ENCODE measurements at regions not wholly inside any gene's neighbourhood (a gene's known extent, or its start where the extent isn't known, plus 50 kb on each side); places are given as distances from the start of the nearest gene placed in this dataset.

- Histone ChIP-seq H3K27ac (ENCODE audit: low read depth, low read length, poor library complexity, severe bottlenecking) (no peak overlapping the region), H3K4me3 (ENCODE audit: low read depth, low read length, poor library complexity, severe bottlenecking) (no peak overlapping the region), H3K9me3 (ENCODE audit: low read length) (no peaks in the 10 kb centered on the region), H3K4me1 (ENCODE audit: insufficient read depth, low read length, poor library complexity, severe bottlenecking) (no peaks in the 10 kb centered on the region), H3K9me2 (ENCODE audit: insufficient read depth, low read length) (no peaks in the 10 kb centered on the region), H3K79me2 (ENCODE audit: insufficient read depth, low read depth, low read length) (no peaks in the 10 kb centered on the region), H4K20me1 (ENCODE audit: insufficient read depth, low read length) (no peaks in the 10 kb centered on the region), H3K4me2 (ENCODE audit: low read length) (no peak overlapping the region), H2AFZ (ENCODE audit: low read length) (no peak overlapping the region), H3K36me3 (ENCODE audit: insufficient read depth, low read length) (no peaks in the 10 kb centered on the region)
- ChIA-PET POLR2A (no interaction called here), CTCF (ENCODE audit: unreplicated experiment) (no interaction called here)
- no TSS peak for BruUV-seq (replicated peaks)
- intact Hi-C loops (cut with micrococcal nuclease; ENCODE audit: unreplicated experiment) = no loop called here
- no peak for DNase-seq (ENCODE audit: low spot score)
- no peak for TF ChIP-seq CTCF (conservative IDR thresholded peaks at IDR 0.05; ENCODE audit: low read length)
- no peak for TF ChIP-seq EZH2phosphoT487 (IDR thresholded peaks at IDR 0.05; ENCODE audit: borderline replicate concordance, low read depth, low read length)
Measured at GRCh38 chr3:40845916-40846315, 321.2 kb downstream of the ZNF621 start.

GRCh38 chr3:40846451-40846850 is 321.7 kb downstream of the ZNF621 start:
- BruUV-seq (replicated peaks) = no TSS peak
- no peaks in the 10 kb centered on the region for H3K9me3 ChIP-seq (ENCODE audit: low read length)
- ChIA-PET POLR2A (interaction anchor here (0.7 kb wide), 2 partner anchors 1550 to 1627 kb away, joined by 3 read pairs; no protein-coding TSS in a partner anchor), CTCF (ENCODE audit: unreplicated experiment) (no interaction called here)
- H3K4me3 ChIP-seq (ENCODE audit: low read depth, low read length, poor library complexity, severe bottlenecking) = no peak overlapping the region
- no peaks in the 10 kb centered on the region for H3K4me1 ChIP-seq (ENCODE audit: insufficient read depth, low read length, poor library complexity, severe bottlenecking)
- no peak overlapping the region for H2AFZ ChIP-seq (ENCODE audit: low read length)
- no peak overlapping the region for H3K4me2 ChIP-seq (ENCODE audit: low read length)
- no peaks in the 10 kb centered on the region for H3K9me2 ChIP-seq (ENCODE audit: insufficient read depth, low read length)
- H3K36me3 ChIP-seq (ENCODE audit: insufficient read depth, low read length) = no peaks in the 10 kb centered on the region
- no peak for DNase-seq (ENCODE audit: low spot score)
- TF ChIP-seq EZH2phosphoT487 (IDR thresholded peaks at IDR 0.05; ENCODE audit: borderline replicate concordance, low read depth, low read length) (no peak), CTCF (conservative IDR thresholded peaks at IDR 0.05; ENCODE audit: low read length) (no peak)
- H3K79me2 ChIP-seq (ENCODE audit: insufficient read depth, low read depth, low read length) = no peaks in the 10 kb centered on the region
- no peaks in the 10 kb centered on the region for H4K20me1 ChIP-seq (ENCODE audit: insufficient read depth, low read length)
- H3K27ac ChIP-seq (ENCODE audit: low read depth, low read length, poor library complexity, severe bottlenecking) = no peak overlapping the region
- intact Hi-C loops (cut with micrococcal nuclease; ENCODE audit: unreplicated experiment) = no loop called here

GRCh38 chr3:40847551-40847992 is 322.8 kb downstream of the ZNF621 start:
- TF ChIP-seq EZH2phosphoT487 (IDR thresholded peaks at IDR 0.05; ENCODE audit: borderline replicate concordance, low read depth, low read length) (no peak), CTCF (conservative IDR thresholded peaks at IDR 0.05; ENCODE audit: low read length) (no peak)
- no TSS peak for BruUV-seq (replicated peaks)
- Histone ChIP-seq H2AFZ (ENCODE audit: low read length) (no peak overlapping the region), H3K9me3 (ENCODE audit: low read length) (no peaks in the 10 kb centered on the region), H3K4me3 (ENCODE audit: low read depth, low read length, poor library complexity, severe bottlenecking) (no peak overlapping the region), H4K20me1 (ENCODE audit: insufficient read depth, low read length) (no peaks in the 10 kb centered on the region), H3K4me1 (ENCODE audit: insufficient read depth, low read length, poor library complexity, severe bottlenecking) (no peaks in the 10 kb centered on the region), H3K9me2 (ENCODE audit: insufficient read depth, low read length) (no peaks in the 10 kb centered on the region), H3K79me2 (ENCODE audit: insufficient read depth, low read depth, low read length) (no peaks in the 10 kb centered on the region), H3K4me2 (ENCODE audit: low read length) (no peak overlapping the region), H3K36me3 (ENCODE audit: insufficient read depth, low read length) (no peaks in the 10 kb centered on the region), H3K27ac (ENCODE audit: low read depth, low read length, poor library complexity, severe bottlenecking) (no peak overlapping the region)
- CTCF ChIA-PET (ENCODE audit: unreplicated experiment) = no interaction called here
- no peak for DNase-seq (ENCODE audit: low spot score)
- POLR2A ChIA-PET = no interaction called here
- intact Hi-C loops (cut with micrococcal nuclease; ENCODE audit: unreplicated experiment) = no loop called here

Data from OCI-LY7 (cell line).